Muscle of leg (tissue), 3 donors: ENCODE measurements at regions not wholly inside any gene's neighbourhood (a gene's known extent, or its start where the extent isn't known, plus 50 kb on each side); places are given as distances from the start of the nearest gene placed in this dataset.

ENCODE experiments used
- DNase-seq: peaks from one replicate; pipeline ENCODE4 v3.0.0; 2013
- H3K27ac ChIP-seq: one replicate; pipeline ENCODE4 v1.5.1; 2013; ENCODE audit warnings: mild to moderate bottlenecking, low read length, control low read depth
- H3K27me3 ChIP-seq: one replicate; pipeline ENCODE4 v1.6.1; 2013; ENCODE audit warnings: low read length; ENCODE audit not compliant: control insufficient read depth, insufficient read depth
- H3K36me3 ChIP-seq: one replicate; pipeline ENCODE4 v1.6.1; 2013; ENCODE audit warnings: low read length; ENCODE audit not compliant: control insufficient read depth, insufficient read depth
- H3K4me1 ChIP-seq: one replicate; pipeline ENCODE4 v1.6.1; 2013; ENCODE audit warnings: low read length; ENCODE audit not compliant: control insufficient read depth, insufficient read depth
- H3K4me3 ChIP-seq: one replicate; pipeline ENCODE4 v1.5.1; 2013; ENCODE audit warnings: low read length, control low read depth
- H3K9me3 ChIP-seq: replicated peaks from 2 replicates; pipeline ENCODE4 v1.6.1; 2013; ENCODE audit warnings: low read depth, low read length; ENCODE audit not compliant: control insufficient read depth
- WGBS: methylation state at CpG from one replicate; pipeline ENCODE4 v1.1.5; 2013; ENCODE audit warnings: missing lambda C conversion rate; ENCODE audit not compliant: insufficient coverage; 5-methylcytosine and 5-hydroxymethylcytosine counted together

GRCh38 chr7:138238734-138239659 lies 162.7 kb downstream of the AKR1D1 start:
- Histone ChIP-seq H3K4me1 (no peaks in the 10 kb centered on the region), H3K27me3 (no peaks in the 10 kb centered on the region), H3K9me3 (no peaks in the 10 kb centered on the region), H3K36me3 (no peaks in the 10 kb centered on the region), H3K27ac (no peak overlapping the region), H3K4me3 (no peak overlapping the region)
- no CpG with 5 or more reads among the region's 3 CpGs for WGBS
- no peak for DNase-seq

DNA sequence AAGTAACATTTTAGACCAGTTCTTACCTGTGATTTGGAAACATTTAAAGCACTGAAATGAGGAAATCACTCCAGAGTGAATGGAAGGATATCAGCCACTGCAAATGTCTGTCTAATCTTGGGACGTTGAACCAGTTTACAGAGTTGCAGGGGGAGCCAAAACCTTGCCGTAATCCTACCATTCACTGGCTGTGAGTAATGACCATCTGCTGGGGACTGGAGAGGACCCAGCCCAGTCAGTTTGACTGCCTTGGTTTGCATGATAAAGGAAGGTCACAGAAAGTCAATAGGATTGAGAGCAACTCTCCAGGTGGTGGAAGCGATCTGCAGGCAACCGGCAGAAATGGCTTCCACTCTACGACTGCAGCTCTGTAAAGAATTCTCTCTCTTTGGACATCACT lies 167.2 kb downstream of the AKR1D1 start:
- no peaks in the 10 kb centered on the region for H3K27me3 ChIP-seq
- peak; percentile 39 for DNase-seq
- no peaks in the 10 kb centered on the region for H3K9me3 ChIP-seq
- WGBS = 20% methylated on average over 1 of the region's 5 CpGs
- H3K4me3 ChIP-seq = no peak overlapping the region
- no peaks in the 10 kb centered on the region for H3K4me1 ChIP-seq
- no peaks in the 10 kb centered on the region for H3K36me3 ChIP-seq
- no peak overlapping the region for H3K27ac ChIP-seq

DNA sequence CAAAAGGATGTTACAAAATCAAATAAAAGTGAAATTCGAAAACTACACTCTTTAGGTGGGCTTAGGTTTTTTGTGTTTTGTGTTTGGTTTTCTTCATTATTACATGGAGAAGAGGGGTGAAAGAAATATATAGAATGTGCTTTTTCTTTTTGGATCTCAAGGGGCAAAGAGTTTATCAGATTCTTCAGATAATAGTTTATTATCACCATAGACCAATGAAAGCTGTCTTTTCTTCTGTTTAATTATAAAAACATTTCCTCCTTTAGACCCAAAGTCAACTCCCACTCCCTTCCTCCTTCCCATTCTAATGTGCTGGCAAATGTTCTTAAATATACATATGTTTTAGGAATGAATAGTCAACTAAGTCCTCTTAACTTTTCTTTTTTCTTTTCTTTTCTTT lies 167.6 kb downstream of the AKR1D1 start:
- Histone ChIP-seq H3K27me3 (no peaks in the 10 kb centered on the region), H3K36me3 (no peaks in the 10 kb centered on the region), H3K4me3 (no peak overlapping the region), H3K27ac (no peak overlapping the region), H3K4me1 (no peaks in the 10 kb centered on the region), H3K9me3 (no peaks in the 10 kb centered on the region)
- no peak for DNase-seq
- no CpG with 5 or more reads among the region's 1 CpG for WGBS

DNA sequence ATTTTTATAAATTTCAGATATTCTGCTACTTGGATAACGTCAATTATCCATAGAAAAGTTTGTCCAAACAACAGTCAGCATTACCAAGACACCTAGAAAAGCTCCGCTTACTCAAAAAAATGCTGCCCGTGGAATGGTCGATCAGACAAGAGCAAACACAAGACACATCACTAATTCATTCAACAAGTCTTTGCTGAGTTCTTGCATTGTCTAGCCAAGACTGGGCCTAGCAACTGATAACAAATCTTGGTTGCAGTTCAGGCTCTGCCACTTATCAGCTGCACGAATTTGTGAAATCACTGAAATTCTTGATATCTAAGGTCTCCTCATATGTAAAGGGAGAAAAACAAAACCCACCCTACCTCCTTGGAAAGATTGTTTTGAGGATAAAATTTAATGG lies 168.3 kb downstream of the AKR1D1 start:
- DNase-seq = no peak
- WGBS = 100% methylated on average over 4 of the region's 5 CpGs
- Histone ChIP-seq H3K27ac (no peak overlapping the region), H3K27me3 (no peaks in the 10 kb centered on the region), H3K4me3 (no peak overlapping the region), H3K4me1 (no peaks in the 10 kb centered on the region), H3K36me3 (no peaks in the 10 kb centered on the region), H3K9me3 (no peaks in the 10 kb centered on the region)

DNA sequence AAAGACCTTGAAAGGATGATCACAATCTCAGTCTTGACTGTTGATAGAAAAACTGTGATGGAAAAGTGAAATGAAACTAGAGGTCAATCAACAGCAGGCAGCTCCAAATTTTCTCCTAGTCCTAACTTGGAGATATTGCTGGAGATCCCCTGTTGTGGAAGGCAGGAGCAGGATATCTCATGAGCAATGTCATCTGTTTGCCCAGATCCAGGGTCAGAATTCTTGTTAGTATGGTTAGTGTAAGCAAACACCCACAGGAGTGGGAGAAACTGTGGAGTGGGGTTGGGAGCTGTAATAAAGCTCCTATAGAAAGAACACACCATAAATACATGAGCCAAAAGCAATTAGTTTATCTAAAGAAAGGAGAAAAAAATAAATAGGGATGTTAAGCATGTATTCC lies 169.0 kb downstream of the AKR1D1 start:
- no peaks in the 10 kb centered on the region for H3K9me3 ChIP-seq
- no peak overlapping the region for H3K27ac ChIP-seq
- no peak overlapping the region for H3K4me3 ChIP-seq
- H3K4me1 ChIP-seq = no peaks in the 10 kb centered on the region
- H3K27me3 ChIP-seq = no peaks in the 10 kb centered on the region
- no peaks in the 10 kb centered on the region for H3K36me3 ChIP-seq
- no peak for DNase-seq

DNA sequence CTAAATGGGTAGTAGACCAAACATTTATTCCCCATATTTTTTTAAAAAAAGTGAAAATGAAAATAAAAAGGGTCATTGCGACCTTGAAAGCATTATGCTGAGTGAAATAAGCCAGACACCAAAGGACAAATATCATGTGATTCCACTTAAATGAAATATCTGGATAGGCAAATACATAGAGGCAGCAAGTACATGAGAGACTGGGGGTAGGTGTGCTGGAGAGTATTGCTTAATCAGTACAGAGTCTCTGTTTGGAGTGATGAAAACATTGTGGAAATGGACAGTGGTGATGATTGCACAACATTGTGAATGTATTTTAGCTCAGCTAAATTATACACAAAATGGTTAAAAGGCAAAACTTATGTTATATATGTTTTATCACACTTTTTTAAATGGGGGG lies 169.4 kb downstream of the AKR1D1 start:
- DNase-seq = no peak
- no peaks in the 10 kb centered on the region for H3K9me3 ChIP-seq
- no CpG with 5 or more reads among the region's 1 CpG for WGBS
- H3K27me3 ChIP-seq = no peaks in the 10 kb centered on the region
- no peak overlapping the region for H3K27ac ChIP-seq
- H3K4me1 ChIP-seq = no peaks in the 10 kb centered on the region
- no peak overlapping the region for H3K4me3 ChIP-seq
- no peaks in the 10 kb centered on the region for H3K36me3 ChIP-seq

DNA sequence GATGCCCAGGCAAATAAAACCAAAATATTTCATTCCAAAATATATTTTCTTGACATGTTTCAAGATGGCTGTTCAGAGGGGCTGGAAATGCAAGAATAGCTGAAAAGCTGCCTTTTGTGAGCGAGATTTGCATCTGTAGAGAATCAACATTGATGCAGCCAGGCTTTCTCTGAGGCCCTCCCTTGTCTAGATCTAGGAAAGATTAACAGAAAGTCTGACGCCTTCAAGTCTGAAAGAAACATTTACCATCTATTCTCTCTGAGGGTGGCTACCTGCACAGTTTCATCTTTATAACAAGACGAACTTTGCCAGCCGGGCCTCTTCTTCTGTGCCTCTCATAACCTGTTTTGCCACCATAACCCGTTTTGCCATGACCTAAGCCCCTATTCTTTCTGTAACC lies 170.2 kb downstream of the AKR1D1 start:
- no peaks in the 10 kb centered on the region for H3K4me1 ChIP-seq
- WGBS = 84% methylated on average over 5 of the region's 5 CpGs
- H3K4me3 ChIP-seq = no peak overlapping the region
- no peaks in the 10 kb centered on the region for H3K36me3 ChIP-seq
- no peaks in the 10 kb centered on the region for H3K9me3 ChIP-seq
- no peaks in the 10 kb centered on the region for H3K27me3 ChIP-seq
- H3K27ac ChIP-seq = no peak overlapping the region
- DNase-seq = no peak

DNA sequence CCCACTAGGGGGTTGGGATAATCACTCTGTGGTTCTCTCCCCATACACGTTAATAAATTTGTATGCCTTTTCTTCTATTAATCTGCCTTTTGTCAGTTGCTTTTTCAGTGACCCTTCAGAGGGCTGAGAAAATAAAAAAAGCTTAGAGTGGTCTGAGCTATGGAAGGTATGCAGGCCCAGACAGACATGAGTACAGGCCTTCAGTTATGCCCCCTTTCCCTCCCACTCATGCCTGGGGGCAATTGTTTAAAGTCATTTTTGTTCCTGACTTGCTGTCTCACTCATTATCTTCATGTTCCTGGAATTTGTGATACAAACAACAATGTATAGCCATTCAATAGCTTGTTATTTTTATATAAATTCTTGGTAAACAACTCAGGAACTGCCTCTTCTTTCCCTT lies 170.8 kb downstream of the AKR1D1 start:
- DNase-seq = no peak
- no peak overlapping the region for H3K4me3 ChIP-seq
- H3K36me3 ChIP-seq = no peaks in the 10 kb centered on the region
- no peaks in the 10 kb centered on the region for H3K4me1 ChIP-seq
- H3K27me3 ChIP-seq = no peaks in the 10 kb centered on the region
- H3K27ac ChIP-seq = no peak overlapping the region
- no CpG with 5 or more reads among the region's 1 CpG for WGBS
- H3K9me3 ChIP-seq = no peaks in the 10 kb centered on the region

DNA sequence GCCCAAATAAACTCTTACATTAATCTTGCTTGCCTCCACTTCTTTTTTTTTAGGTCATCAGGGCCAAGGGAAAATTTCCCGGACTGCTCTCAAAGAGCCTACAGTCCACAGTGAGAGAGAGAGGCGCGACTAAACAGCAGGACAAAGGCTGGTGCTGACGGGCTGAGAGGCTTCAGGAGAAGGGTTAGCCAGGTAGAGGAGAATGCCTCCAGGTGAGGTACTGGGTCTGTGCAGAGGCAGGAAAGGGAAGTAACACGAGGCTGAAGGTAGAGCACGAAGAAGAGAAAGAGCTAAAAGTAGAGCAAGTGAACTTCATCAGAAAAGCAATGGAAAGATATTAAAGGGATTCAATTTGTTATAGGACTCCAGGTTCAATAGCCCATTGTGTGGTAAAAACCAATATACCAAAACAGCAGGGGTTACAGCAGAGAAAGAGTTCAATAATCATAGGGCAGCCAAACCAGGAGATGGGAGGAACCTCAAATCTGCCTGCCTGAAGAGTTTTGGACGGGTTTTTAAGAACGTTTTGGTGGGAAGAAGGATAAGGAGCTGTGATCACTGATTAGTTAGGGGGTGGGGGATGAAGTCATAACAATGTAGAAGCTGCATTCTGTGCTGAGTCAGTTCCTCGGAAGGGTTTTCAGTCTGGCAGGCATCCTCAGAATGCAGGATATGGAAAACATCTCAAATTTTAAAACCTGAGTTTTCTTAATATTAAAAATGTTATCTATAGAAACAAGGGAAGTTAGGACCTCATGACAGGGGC lies 171.5 kb downstream of the AKR1D1 start:
- Histone ChIP-seq H3K27me3 (no peaks in the 10 kb centered on the region), H3K27ac (no peak overlapping the region), H3K9me3 (no peaks in the 10 kb centered on the region), H3K36me3 (no peaks in the 10 kb centered on the region), H3K4me1 (no peaks in the 10 kb centered on the region), H3K4me3 (no peak overlapping the region)
- WGBS = 58% methylated on average over 7 of the region's 9 CpGs
- no peak for DNase-seq

DNA sequence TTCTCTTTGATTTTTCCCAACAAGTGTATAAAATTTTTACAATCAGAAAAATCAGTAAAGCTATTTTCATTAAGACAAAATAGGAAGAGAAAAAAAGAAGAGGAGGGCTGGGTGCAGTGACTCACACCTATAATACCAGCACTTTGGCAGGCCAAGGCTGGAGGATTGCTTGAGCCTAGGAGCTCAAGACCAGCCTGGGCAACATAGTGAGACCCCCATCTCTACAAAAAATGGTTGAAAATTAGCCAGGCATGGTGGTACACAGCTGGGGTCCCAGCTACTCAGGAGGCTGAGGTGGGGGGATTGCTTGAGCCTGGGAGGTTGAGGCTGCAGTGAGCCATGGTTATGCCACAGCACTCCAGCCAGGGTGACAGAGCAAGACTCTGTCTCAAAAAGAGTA lies 172.3 kb downstream of the AKR1D1 start:
- Histone ChIP-seq H3K36me3 (no peaks in the 10 kb centered on the region), H3K27ac (no peak overlapping the region), H3K4me1 (no peaks in the 10 kb centered on the region), H3K27me3 (no peaks in the 10 kb centered on the region), H3K4me3 (no peak overlapping the region), H3K9me3 (no peaks in the 10 kb centered on the region)
- DNase-seq = no peak
